MM.1S (cell line): ENCODE measurements at regions not wholly inside any gene's neighbourhood (a gene's known extent, or its start where the extent isn't known, plus 50 kb on each side); places are given as distances from the start of the nearest gene placed in this dataset.

Experiments
- DNase-seq: peaks from one replicate; pipeline ENCODE4 v3.0.0-alpha.2; 2015
- H2AFZ ChIP-seq: fragments of 300-600 bp; sonication (generic); 2 replicates; pipeline ENCODE4 v1.6.0; 2016; ENCODE audit warnings: antibody characterized with exemption, low read length
- H3F3A ChIP-seq: fragments of 300-600 bp; sonication (generic); 2 replicates; pipeline ENCODE4 v1.6.1; 2016; ENCODE audit warnings: mild to moderate bottlenecking, antibody characterized with exemption, low read length, moderate library complexity, mixed read lengths; ENCODE audit not compliant: insufficient read depth
- H3K27ac ChIP-seq: fragments of 300-600 bp; sonication (generic); 2 replicates; pipeline ENCODE4 v1.5.1; 2016; ENCODE audit warnings: mild to moderate bottlenecking, low read length
- H3K27me3 ChIP-seq: fragments of 300-600 bp; sonication (generic); replicated peaks from 2 replicates; pipeline ENCODE4 v1.6.0; 2016; ENCODE audit warnings: low read length; ENCODE audit not compliant: insufficient read depth
- H3K36me3 ChIP-seq: fragments of 300-600 bp; sonication (generic); replicated peaks from 2 replicates; pipeline ENCODE4 v1.6.1; 2016; ENCODE audit warnings: mild to moderate bottlenecking, low read length, mixed read lengths; ENCODE audit not compliant: insufficient read depth
- H3K4me1 ChIP-seq: fragments of 300-600 bp; sonication (generic); 2 replicates; pipeline ENCODE4 v1.6.1; 2016; ENCODE audit warnings: low read length, mixed read lengths
- H3K4me2 ChIP-seq: fragments of 300-600 bp; sonication (generic); 2 replicates; pipeline ENCODE4 v1.6.0; 2016; ENCODE audit warnings: low read depth, low read length
- H3K4me3 ChIP-seq: fragments of 300-600 bp; sonication (generic); 2 replicates; pipeline ENCODE4 v1.5.1; 2016; ENCODE audit warnings: low read length, mixed read lengths
- H3K79me2 ChIP-seq: fragments of 300-600 bp; sonication (generic); 2 replicates; pipeline ENCODE4 v1.6.1; 2016; ENCODE audit warnings: mixed run types, low read length, mixed read lengths
- H3K9ac ChIP-seq: fragments of 300-600 bp; sonication (generic); 2 replicates; pipeline ENCODE4 v1.6.1; 2016; ENCODE audit warnings: low read length, mixed read lengths
- H3K9me2 ChIP-seq: fragments of 300-600 bp; sonication (generic); replicated peaks from 2 replicates; pipeline ENCODE4 v1.6.1; 2016; ENCODE audit warnings: mild to moderate bottlenecking, low read length, mixed read lengths; ENCODE audit not compliant: insufficient read depth
- H3K9me3 ChIP-seq: fragments of 300-600 bp; sonication (generic); replicated peaks from 2 replicates; pipeline ENCODE4 v1.6.1; 2016; ENCODE audit warnings: mild to moderate bottlenecking, low read length, mixed read lengths; ENCODE audit not compliant: insufficient read depth
- H4K20me1 ChIP-seq: fragments of 300-600 bp; sonication (generic); 2 replicates; pipeline ENCODE4 v1.6.1; 2016; ENCODE audit warnings: mild to moderate bottlenecking, low read length, moderate library complexity, mixed read lengths; ENCODE audit not compliant: insufficient read depth
- CTCF ChIP-seq: fragments of 300-600 bp; sonication (generic); IDR thresholded peaks from 2 replicates; pipeline ENCODE4 v1.5.1; 2016; ENCODE audit warnings: antibody characterized with exemption, low read length, mixed read lengths
- EZH2 ChIP-seq: fragments of 300-600 bp; sonication (generic); optimal IDR thresholded peaks from 2 replicates; pipeline ENCODE3; 2017; ENCODE audit warnings: low read depth, mild to moderate bottlenecking, antibody characterized with exemption, low read length, mixed read lengths
- EZH2phosphoT487 ChIP-seq: fragments of 300-600 bp; sonication (generic); IDR thresholded peaks from 2 replicates; pipeline ENCODE4 v1.6.1; 2018; ENCODE audit warnings: antibody characterized with exemption, low read length

- no peak for TF ChIP-seq CTCF
- no peak for TF ChIP-seq EZH2
- TF ChIP-seq EZH2phosphoT487, result no peak
- Histone ChIP-seq H2AFZ (no peak overlapping the region), H3F3A (no peaks in the 10 kb centered on the region), H3K27me3 (no peaks in the 10 kb centered on the region), H3K4me3 (no peak overlapping the region), H3K27ac (no peak overlapping the region), H4K20me1 (no peaks in the 10 kb centered on the region), H3K9me2 (no peaks in the 10 kb centered on the region), H3K4me1 (no peaks in the 10 kb centered on the region), H3K36me3 (no peaks in the 10 kb centered on the region), H3K9me3 (no peaks in the 10 kb centered on the region), H3K79me2 (no peaks in the 10 kb centered on the region), H3K9ac (no peak overlapping the region), H3K4me2 (no peak overlapping the region)
- DNase-seq, result no peak
Observed at GRCh38 chr3:144200466-144200865, 228.8 kb downstream of the DIPK2A start.

GRCh38 chr3:144221761-144222160, 250.1 kb downstream of the DIPK2A start:
- no peaks in the 10 kb centered on the region for H4K20me1 ChIP-seq
- no peaks in the 10 kb centered on the region for H3K27me3 ChIP-seq
- peak; percentile 70 for DNase-seq
- no peaks in the 10 kb centered on the region for H3F3A ChIP-seq
- no peak overlapping the region for H3K4me3 ChIP-seq
- peak overlapping the region; percentile 8; the same call in 1 of the 2 replicates for H3K27ac ChIP-seq
- no peak for TF ChIP-seq EZH2
- no peak for TF ChIP-seq EZH2phosphoT487
- TF ChIP-seq CTCF, result no peak
- no peaks in the 10 kb centered on the region for H3K9me2 ChIP-seq
- no peaks in the 10 kb centered on the region for H3K9me3 ChIP-seq
- no peak overlapping the region for H3K9ac ChIP-seq
- no peaks in the 10 kb centered on the region for H3K79me2 ChIP-seq
- H2AFZ ChIP-seq, result 0 out of 2 replicates have a peak overlapping the region, but pooled peaks have one; percentile 15
- no peaks in the 10 kb centered on the region for H3K36me3 ChIP-seq
- peak overlapping the region; percentile 7; the same call in 1 of the 2 replicates for H3K4me2 ChIP-seq
- 0 out of 2 replicates have a peak, but pooled peaks cover 5% of the 10 kb centered on the region for H3K4me1 ChIP-seq

GRCh38 chr3:144229330-144229729, 257.7 kb downstream of the DIPK2A start:
- no peak for DNase-seq
- Histone ChIP-seq H3K27me3 (no peaks in the 10 kb centered on the region), H3K9me3 (no peaks in the 10 kb centered on the region), H3K79me2 (no peaks in the 10 kb centered on the region), H3K4me3 (no peak overlapping the region), H4K20me1 (no peaks in the 10 kb centered on the region), H3F3A (no peaks in the 10 kb centered on the region), H2AFZ (no peak overlapping the region), H3K9me2 (no peaks in the 10 kb centered on the region), H3K27ac (no peak overlapping the region), H3K4me2 (no peak overlapping the region), H3K36me3 (no peaks in the 10 kb centered on the region), H3K4me1 (no peaks in the 10 kb centered on the region), H3K9ac (no peak overlapping the region)
- no peak for TF ChIP-seq CTCF
- no peak for TF ChIP-seq EZH2
- no peak for TF ChIP-seq EZH2phosphoT487
